Bronchial epithelial cell (primary cell): ENCODE measurements at regions not wholly inside any gene's neighbourhood (a gene's known extent, or its start where the extent isn't known, plus 50 kb on each side); places are given as distances from the start of the nearest gene placed in this dataset.

Experiments used
- DNase-seq: peaks from one replicate; pipeline ENCODE4 v3.0.0-alpha.2; 2010; ENCODE audit warnings: low read depth
- FAIRE-seq: peaks from 2 replicates; lab custom pipeline; 2011; peaks lifted over from hg19 to GRCh38; lab: Jason Lieb, UNC
- H3K27me3 ChIP-seq: 2 replicates; pipeline ENCODE4 v1.5.1; 2011; ENCODE audit warnings: low read length; ENCODE audit not compliant: control insufficient read depth, insufficient read depth
- H3K36me3 ChIP-seq: 2 replicates; pipeline ENCODE4 v1.5.1; 2011; ENCODE audit warnings: low read length; ENCODE audit not compliant: control insufficient read depth, insufficient read depth
- H3K4me3 ChIP-seq: 2 replicates; pipeline ENCODE4 v1.5.1; 2011; ENCODE audit warnings: mild to moderate bottlenecking, low read depth, low read length, control low read depth
- CTCF ChIP-seq: IDR thresholded peaks from 2 replicates; pipeline ENCODE4 v1.5.1; 2011; ENCODE audit warnings: mild to moderate bottlenecking, moderate library complexity, low read length, control low read depth, inconsistent platforms; ENCODE audit not compliant: insufficient read depth, severe bottlenecking

GRCh38 chr16:51430716-51431369, 279.8 kb upstream of the SALL1 start:
- no peak for TF ChIP-seq CTCF
- Histone ChIP-seq H3K27me3 (no peaks in the 10 kb centered on the region), H3K36me3 (no peaks in the 10 kb centered on the region), H3K4me3 (no peak overlapping the region)
- DNase-seq (no peak), FAIRE-seq (no peak)

- DNase-seq: no peak
- Histone ChIP-seq H3K36me3 (no peaks in the 10 kb centered on the region), H3K27me3 (no peaks in the 10 kb centered on the region), H3K4me3 (no peak overlapping the region)
- no peak for FAIRE-seq
- TF ChIP-seq CTCF: no peak
These were observed 278.0 kb upstream of the SALL1 start for GRCh38 chr16:51429041-51429440.

GRCh38 chr16:51427085-51427484, 276.0 kb upstream of the SALL1 start:
- no peak for FAIRE-seq
- no peak for TF ChIP-seq CTCF

GRCh38 chr16:51426276-51426675, 275.2 kb upstream of the SALL1 start:
- Histone ChIP-seq H3K36me3 (no peaks in the 10 kb centered on the region), H3K4me3 (no peak overlapping the region), H3K27me3 (no peaks in the 10 kb centered on the region)
- DNase-seq (no peak), FAIRE-seq (no peak)
- no peak for TF ChIP-seq CTCF

More at GRCh38 chr16:51427085-51427484, 276.0 kb upstream of the SALL1 start:
- no peak overlapping the region for H3K4me3 ChIP-seq
- DNase-seq: no peak
- no peaks in the 10 kb centered on the region for H3K36me3 ChIP-seq
- no peaks in the 10 kb centered on the region for H3K27me3 ChIP-seq

- Histone ChIP-seq H3K36me3 (no peaks in the 10 kb centered on the region), H3K4me3 (no peak overlapping the region), H3K27me3 (no peaks in the 10 kb centered on the region)
- no peak for DNase-seq
- TF ChIP-seq CTCF: no peak
- no peak for FAIRE-seq
These were observed 269.2 kb upstream of the SALL1 start for GRCh38 chr16:51420247-51420646.

- DNase-seq (peak; percentile 22), FAIRE-seq (no peak)
- Histone ChIP-seq H3K36me3 (no peaks in the 10 kb centered on the region), H3K4me3 (no peak overlapping the region), H3K27me3 (peaks cover under 1% of the 10 kb centered on the region)
- no peak for TF ChIP-seq CTCF
These were observed 268.7 kb upstream of the SALL1 start for GRCh38 chr16:51419768-51420167.
